Stomach (tissue), 4 donors: ENCODE measurements at regions not wholly inside any gene's neighbourhood (a gene's known extent, or its start where the extent isn't known, plus 50 kb on each side); places are given as distances from the start of the nearest gene placed in this dataset.

ENCODE experiments used
- POLR2A ChIP-seq, 4 donors: fragments of 450-650 bp; IDR thresholded peaks; one replicate each; pipeline ENCODE4 v1.6.1; 2016; ENCODE audit warnings: antibody characterized with exemption in 4 of 4, control low read depth in 2 of 4, mild to moderate bottlenecking in 1 of 4, moderate library complexity in 1 of 4
- TF ChIP-seq, protein P1 (sequence below), 7 experiments: fragments of 450-650 bp in 4 of 7; fragments of 200-600 bp in 3 of 7; sonication (generic) in 3 of 7; IDR thresholded peaks; one replicate each; pipeline ENCODE4 v1.5.1; 2016 to 2019; ENCODE audit warnings: antibody characterized with exemption in 7 of 7, control low read depth in 2 of 7, mild to moderate bottlenecking in 1 of 7

DNA sequence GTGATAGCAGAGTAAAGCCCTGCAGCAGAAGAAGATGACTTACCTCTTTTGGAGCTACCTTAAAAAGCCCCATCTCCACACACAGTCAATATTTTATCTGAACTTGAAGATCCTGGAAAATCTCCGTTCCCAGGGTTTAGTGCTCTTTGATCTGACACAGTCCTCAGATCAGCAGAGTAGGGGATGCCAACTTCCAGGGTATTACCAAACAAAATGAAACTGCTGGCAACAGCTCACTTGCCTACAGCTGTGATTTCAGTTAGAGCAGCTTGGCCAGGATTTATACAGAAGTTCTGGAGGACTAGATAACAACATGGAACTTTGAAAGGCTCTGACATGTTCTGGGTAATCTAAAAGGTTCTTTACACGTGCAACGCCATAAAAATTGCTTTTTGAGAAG is 1537.8 kb upstream of the ACO1 start:
- TF ChIP-seq POLR2A (IDR thresholded peaks at IDR 0.05) = no peak
- TF ChIP-seq, protein P1, sequence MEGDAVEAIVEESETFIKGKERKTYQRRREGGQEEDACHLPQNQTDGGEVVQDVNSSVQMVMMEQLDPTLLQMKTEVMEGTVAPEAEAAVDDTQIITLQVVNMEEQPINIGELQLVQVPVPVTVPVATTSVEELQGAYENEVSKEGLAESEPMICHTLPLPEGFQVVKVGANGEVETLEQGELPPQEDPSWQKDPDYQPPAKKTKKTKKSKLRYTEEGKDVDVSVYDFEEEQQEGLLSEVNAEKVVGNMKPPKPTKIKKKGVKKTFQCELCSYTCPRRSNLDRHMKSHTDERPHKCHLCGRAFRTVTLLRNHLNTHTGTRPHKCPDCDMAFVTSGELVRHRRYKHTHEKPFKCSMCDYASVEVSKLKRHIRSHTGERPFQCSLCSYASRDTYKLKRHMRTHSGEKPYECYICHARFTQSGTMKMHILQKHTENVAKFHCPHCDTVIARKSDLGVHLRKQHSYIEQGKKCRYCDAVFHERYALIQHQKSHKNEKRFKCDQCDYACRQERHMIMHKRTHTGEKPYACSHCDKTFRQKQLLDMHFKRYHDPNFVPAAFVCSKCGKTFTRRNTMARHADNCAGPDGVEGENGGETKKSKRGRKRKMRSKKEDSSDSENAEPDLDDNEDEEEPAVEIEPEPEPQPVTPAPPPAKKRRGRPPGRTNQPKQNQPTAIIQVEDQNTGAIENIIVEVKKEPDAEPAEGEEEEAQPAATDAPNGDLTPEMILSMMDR (IDR thresholded peaks at IDR 0.05) = no peak
